Liver (tissue), 7 donors: ENCODE measurements at regions not wholly inside any gene's neighbourhood (a gene's known extent, or its start where the extent isn't known, plus 50 kb on each side); places are given as distances from the start of the nearest gene placed in this dataset.
"Not testable (repeated sequence)": the region's sequence is repeated elsewhere in the genome, so short reads cannot be mapped to it uniquely, and the experiment has no call there.

Source experiments
- DNase-seq: peaks from one replicate; pipeline ENCODE4 v3.0.0-alpha.2; 2017; ENCODE audit warnings: low spot score
- H3K27ac ChIP-seq, 2 donors: one replicate each; pipeline ENCODE4 v1.7.0; 2013; ENCODE audit warnings: inconsistent platforms in 2 of 2, low read length in 2 of 2, control low read depth in 1 of 2, low read depth in 1 of 2, mild to moderate bottlenecking in 1 of 2
- H3K27me3 ChIP-seq, 4 donors: one replicate each; pipeline versions ENCODE4 v1.6.1 to v1.7.0; 2013; ENCODE audit warnings: low read length in 3 of 4, inconsistent platforms in 1 of 4, mild to moderate bottlenecking in 1 of 4, moderate library complexity in 1 of 4; ENCODE audit not compliant: control insufficient read depth in 4 of 4, insufficient read depth in 4 of 4
- H3K36me3 ChIP-seq, 4 donors: one replicate each; pipeline versions ENCODE4 v1.6.1 to v1.7.0; 2013; ENCODE audit warnings: low read length in 3 of 4, mild to moderate bottlenecking in 3 of 4, low read depth in 1 of 4, moderate library complexity in 1 of 4; ENCODE audit not compliant: control insufficient read depth in 4 of 4, insufficient read depth in 3 of 4
- H3K4me1 ChIP-seq, 4 donors: one replicate each; pipeline versions ENCODE4 v1.6.1 to v1.7.0; 2013; ENCODE audit warnings: low read length in 3 of 4, mild to moderate bottlenecking in 3 of 4, moderate library complexity in 1 of 4; ENCODE audit not compliant: control insufficient read depth in 4 of 4, insufficient read depth in 4 of 4
- H3K4me3 ChIP-seq, 3 donors: one replicate each; pipeline versions ENCODE4 v1.6.1 to v1.7.0; 2013; ENCODE audit warnings: low read length in 3 of 3, control low read depth in 1 of 3, low read depth in 1 of 3, mild to moderate bottlenecking in 1 of 3
- H3K9ac ChIP-seq, 2 donors: one replicate each; pipeline ENCODE4 v1.7.0; 2013; ENCODE audit warnings: low read length in 2 of 2, mild to moderate bottlenecking in 2 of 2, moderate library complexity in 2 of 2, control low read depth in 1 of 2, low read depth in 1 of 2
- H3K9me3 ChIP-seq, 4 donors: one replicate each; pipeline versions ENCODE4 v1.6.1 to v1.7.0; 2013; ENCODE audit warnings: low read length in 3 of 4; ENCODE audit not compliant: control insufficient read depth in 4 of 4
- EGR1 ChIP-seq, 2 donors: IDR thresholded peaks; 2 replicates each; pipeline ENCODE4 v1.6.1; 2016 to 2018; ENCODE audit warnings: antibody characterized with exemption in 2 of 2, low read depth in 2 of 2
- FOXA1 ChIP-seq: IDR thresholded peaks from 2 replicates; pipeline ENCODE4 v1.6.1; 2016; ENCODE audit warnings: antibody characterized with exemption
- FOXA2 ChIP-seq: IDR thresholded peaks from 2 replicates; pipeline ENCODE4 v1.6.1; 2016; ENCODE audit warnings: antibody characterized with exemption
- GABPA ChIP-seq, 2 donors: IDR thresholded peaks in 1 of 2; conservative IDR thresholded peaks in 1 of 2; 2 replicates each; pipeline ENCODE4 v1.6.1; 2016; ENCODE audit warnings: antibody characterized with exemption in 2 of 2, mild to moderate bottlenecking in 1 of 2, moderate library complexity in 1 of 2
- JUND ChIP-seq, 2 donors: IDR thresholded peaks; 2 replicates each; pipeline ENCODE4 v1.6.1; 2016; ENCODE audit warnings: antibody characterized with exemption in 2 of 2
- MAX ChIP-seq: IDR thresholded peaks from 2 replicates; pipeline ENCODE4 v1.6.1; 2016; ENCODE audit warnings: antibody characterized with exemption
- NR2F2 ChIP-seq: IDR thresholded peaks from 2 replicates; pipeline ENCODE4 v1.6.1; 2016; ENCODE audit warnings: antibody characterized with exemption
- RAD21 ChIP-seq, 2 donors: IDR thresholded peaks; 2 replicates each; pipeline ENCODE4 v1.6.1; 2016; ENCODE audit warnings: antibody characterized with exemption in 2 of 2, mild to moderate bottlenecking in 2 of 2
- RXRA ChIP-seq, 2 donors: IDR thresholded peaks; 2 replicates each; pipeline ENCODE4 v1.6.1; 2017 to 2018; ENCODE audit warnings: antibody characterized with exemption in 2 of 2, mild to moderate bottlenecking in 1 of 2
- SP1 ChIP-seq: IDR thresholded peaks from 2 replicates; pipeline ENCODE4 v1.6.1; 2018; ENCODE audit warnings: antibody characterized with exemption, mild to moderate bottlenecking
- YY1 ChIP-seq: IDR thresholded peaks from 2 replicates; pipeline ENCODE4 v1.6.1; 2016; ENCODE audit warnings: antibody characterized with exemption, mild to moderate bottlenecking
- WGBS: extraction: QIAGEN DNeasy Blood & Tissue Kit; methylation state at CpG from one replicate; pipeline ENCODE4 v1.1.7; 2013; 5-methylcytosine and 5-hydroxymethylcytosine counted together
- TF ChIP-seq, protein P1 (sequence below): IDR thresholded peaks from 2 replicates; pipeline ENCODE4 v1.6.1; 2016; ENCODE audit warnings: antibody characterized with exemption
- TF ChIP-seq, protein P2 (sequence below): IDR thresholded peaks from 2 replicates; pipeline ENCODE4 v1.6.1; 2016; ENCODE audit warnings: antibody characterized with exemption, mild to moderate bottlenecking
- donor health status: healthy.
- donor health status: healthy.
- donor health status: healthy.
- donor health status: healthy.

DNA sequence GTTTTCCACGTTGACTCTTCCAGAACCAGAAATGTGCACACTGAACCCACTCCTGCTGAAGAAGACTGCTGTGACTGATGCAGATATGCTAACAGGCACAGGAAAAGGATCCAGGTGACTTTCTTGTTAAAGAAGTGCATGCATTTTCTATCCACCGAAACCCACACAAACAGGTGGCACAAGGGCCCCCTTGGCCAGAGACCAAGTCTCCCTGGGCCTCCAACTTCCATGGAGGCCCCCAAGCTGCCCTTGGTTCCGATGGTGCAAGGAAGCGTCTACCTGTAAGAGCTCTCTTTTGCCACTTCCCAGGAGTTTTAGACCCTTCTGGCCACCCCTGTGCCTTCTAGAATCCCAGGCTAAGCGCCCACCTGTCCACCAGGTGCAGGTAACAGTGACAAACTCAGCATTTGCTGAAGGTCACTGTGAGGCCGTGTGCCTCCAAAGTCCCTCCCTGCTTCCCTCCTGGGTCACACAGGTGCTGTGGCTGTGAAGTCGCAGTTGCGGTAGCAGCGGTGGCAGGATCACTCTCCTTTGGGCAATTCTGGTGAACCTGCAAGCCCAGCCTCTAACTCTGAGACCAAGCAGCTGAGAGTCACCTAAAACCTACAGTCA is 134.8 kb downstream of the PXDC1 start:
- Histone ChIP-seq H3K27me3 (no peaks in the 10 kb centered on the region), H3K4me1 (no peaks in the 10 kb centered on the region), H3K36me3 (no peaks in the 10 kb centered on the region), H3K9me3 (no peaks in the 10 kb centered on the region), H3K9ac (no peak overlapping the region), H3K4me3 (no peak overlapping the region), H3K27ac (no peak overlapping the region)
- no peak for TF ChIP-seq RXRA (IDR thresholded peaks at IDR 0.05)
- DNase-seq = no peak
- WGBS = 90% methylated on average over 9 of the region's 9 CpGs

- no peak overlapping the region for H3K4me3 ChIP-seq
- H3K4me1 ChIP-seq = no peaks in the 10 kb centered on the region
- no peak for DNase-seq
- H3K27ac ChIP-seq = no peak overlapping the region
- H3K36me3 ChIP-seq = no peaks in the 10 kb centered on the region
- no peaks in the 10 kb centered on the region for H3K27me3 ChIP-seq
- no peak for TF ChIP-seq FOXA1
- TF ChIP-seq MAX = no peak
- TF ChIP-seq NR2F2 = no peak
- no peak for TF ChIP-seq SP1
- TF ChIP-seq, protein P1, sequence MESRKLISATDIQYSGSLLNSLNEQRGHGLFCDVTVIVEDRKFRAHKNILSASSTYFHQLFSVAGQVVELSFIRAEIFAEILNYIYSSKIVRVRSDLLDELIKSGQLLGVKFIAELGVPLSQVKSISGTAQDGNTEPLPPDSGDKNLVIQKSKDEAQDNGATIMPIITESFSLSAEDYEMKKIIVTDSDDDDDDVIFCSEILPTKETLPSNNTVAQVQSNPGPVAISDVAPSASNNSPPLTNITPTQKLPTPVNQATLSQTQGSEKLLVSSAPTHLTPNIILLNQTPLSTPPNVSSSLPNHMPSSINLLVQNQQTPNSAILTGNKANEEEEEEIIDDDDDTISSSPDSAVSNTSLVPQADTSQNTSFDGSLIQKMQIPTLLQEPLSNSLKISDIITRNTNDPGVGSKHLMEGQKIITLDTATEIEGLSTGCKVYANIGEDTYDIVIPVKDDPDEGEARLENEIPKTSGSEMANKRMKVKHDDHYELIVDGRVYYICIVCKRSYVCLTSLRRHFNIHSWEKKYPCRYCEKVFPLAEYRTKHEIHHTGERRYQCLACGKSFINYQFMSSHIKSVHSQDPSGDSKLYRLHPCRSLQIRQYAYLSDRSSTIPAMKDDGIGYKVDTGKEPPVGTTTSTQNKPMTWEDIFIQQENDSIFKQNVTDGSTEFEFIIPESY = no peak
- TF ChIP-seq JUND (IDR thresholded peaks at IDR 0.05) = no peak
- H3K9ac ChIP-seq = no peak overlapping the region
- no peaks in the 10 kb centered on the region for H3K9me3 ChIP-seq
- 88% methylated on average over 11 of the region's 11 CpGs for WGBS
Measured at GRCh38 chr6:3615391-3616380, 135.8 kb downstream of the PXDC1 start.

- 86% methylated on average over 2 of the region's 2 CpGs for WGBS
- H3K4me1 ChIP-seq = no peaks in the 10 kb centered on the region
- H3K36me3 ChIP-seq = no peaks in the 10 kb centered on the region
- H3K9me3 ChIP-seq = no peaks in the 10 kb centered on the region
- H3K27me3 ChIP-seq = no peaks in the 10 kb centered on the region
- no peak overlapping the region for H3K9ac ChIP-seq
- H3K27ac ChIP-seq = no peak overlapping the region
- no peak for DNase-seq
- no peak overlapping the region for H3K4me3 ChIP-seq
- TF ChIP-seq YY1 = no peak
- TF ChIP-seq GABPA (IDR thresholded peaks at IDR 0.05 in 1 of 2, conservative IDR thresholded peaks at IDR 0.05 in 1 of 2) = no peak
- TF ChIP-seq EGR1 (IDR thresholded peaks at IDR 0.05; ENCODE audit: low read depth in 2 of 2) = no peak
- TF ChIP-seq, protein P1 = no peak
- TF ChIP-seq FOXA2 = no peak
- no peak for TF ChIP-seq MAX
- TF ChIP-seq, protein P2, sequence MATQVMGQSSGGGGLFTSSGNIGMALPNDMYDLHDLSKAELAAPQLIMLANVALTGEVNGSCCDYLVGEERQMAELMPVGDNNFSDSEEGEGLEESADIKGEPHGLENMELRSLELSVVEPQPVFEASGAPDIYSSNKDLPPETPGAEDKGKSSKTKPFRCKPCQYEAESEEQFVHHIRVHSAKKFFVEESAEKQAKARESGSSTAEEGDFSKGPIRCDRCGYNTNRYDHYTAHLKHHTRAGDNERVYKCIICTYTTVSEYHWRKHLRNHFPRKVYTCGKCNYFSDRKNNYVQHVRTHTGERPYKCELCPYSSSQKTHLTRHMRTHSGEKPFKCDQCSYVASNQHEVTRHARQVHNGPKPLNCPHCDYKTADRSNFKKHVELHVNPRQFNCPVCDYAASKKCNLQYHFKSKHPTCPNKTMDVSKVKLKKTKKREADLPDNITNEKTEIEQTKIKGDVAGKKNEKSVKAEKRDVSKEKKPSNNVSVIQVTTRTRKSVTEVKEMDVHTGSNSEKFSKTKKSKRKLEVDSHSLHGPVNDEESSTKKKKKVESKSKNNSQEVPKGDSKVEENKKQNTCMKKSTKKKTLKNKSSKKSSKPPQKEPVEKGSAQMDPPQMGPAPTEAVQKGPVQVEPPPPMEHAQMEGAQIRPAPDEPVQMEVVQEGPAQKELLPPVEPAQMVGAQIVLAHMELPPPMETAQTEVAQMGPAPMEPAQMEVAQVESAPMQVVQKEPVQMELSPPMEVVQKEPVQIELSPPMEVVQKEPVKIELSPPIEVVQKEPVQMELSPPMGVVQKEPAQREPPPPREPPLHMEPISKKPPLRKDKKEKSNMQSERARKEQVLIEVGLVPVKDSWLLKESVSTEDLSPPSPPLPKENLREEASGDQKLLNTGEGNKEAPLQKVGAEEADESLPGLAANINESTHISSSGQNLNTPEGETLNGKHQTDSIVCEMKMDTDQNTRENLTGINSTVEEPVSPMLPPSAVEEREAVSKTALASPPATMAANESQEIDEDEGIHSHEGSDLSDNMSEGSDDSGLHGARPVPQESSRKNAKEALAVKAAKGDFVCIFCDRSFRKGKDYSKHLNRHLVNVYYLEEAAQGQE = no peak
- no peak for TF ChIP-seq SP1
- TF ChIP-seq RAD21 (IDR thresholded peaks at IDR 0.05) = no peak
Measured at GRCh38 chr6:3614918-3615317, 136.6 kb downstream of the PXDC1 start.

GRCh38 chr6:3613565-3613964 is 137.9 kb downstream of the PXDC1 start:
- H3K4me1 ChIP-seq, H3K9me3 ChIP-seq, H3K27ac ChIP-seq, H3K27me3 ChIP-seq, H3K9ac ChIP-seq, DNase-seq, H3K36me3 ChIP-seq, H3K4me3 ChIP-seq: not testable (repeated sequence)
- 94% methylated on average over 1 of the region's 1 CpG for WGBS
